Trophoblast cell (in vitro differentiated cells and primary cell): ENCODE measurements at regions not wholly inside any gene's neighbourhood (a gene's known extent, or its start where the extent isn't known, plus 50 kb on each side); places are given as distances from the start of the nearest gene placed in this dataset.

Experiments used
- DNase-seq, 2 donors: peaks; one replicate each; pipeline ENCODE4 v3.0.0-alpha.2; 2016
- H2AFZ ChIP-seq: 2 replicates; pipeline ENCODE4 v1.6.1; 2013; ENCODE audit warnings: low read length, moderate library complexity, mild to moderate bottlenecking; ENCODE audit not compliant: insufficient read depth, poor library complexity
- H2AK5ac ChIP-seq: 2 replicates; pipeline ENCODE4 v1.6.1; 2013; ENCODE audit warnings: mild to moderate bottlenecking, low read length
- H2BK120ac ChIP-seq: 2 replicates; pipeline ENCODE4 v1.6.1; 2013; ENCODE audit warnings: low read length, mild to moderate bottlenecking, moderate library complexity; ENCODE audit not compliant: insufficient read depth, poor library complexity
- H2BK12ac ChIP-seq: 2 replicates; pipeline ENCODE4 v1.6.1; 2013; ENCODE audit warnings: mild to moderate bottlenecking, low read length, moderate library complexity
- H2BK5ac ChIP-seq: 2 replicates; pipeline ENCODE4 v1.6.1; 2013; ENCODE audit warnings: low read length, low read depth, moderate library complexity, mild to moderate bottlenecking; ENCODE audit not compliant: poor library complexity
- H3K14ac ChIP-seq: 2 replicates; pipeline ENCODE4 v1.6.1; 2013; ENCODE audit warnings: mild to moderate bottlenecking, low read length
- H3K18ac ChIP-seq: 2 replicates; pipeline ENCODE4 v1.6.1; 2013; ENCODE audit warnings: mild to moderate bottlenecking, low read length
- H3K23ac ChIP-seq: 2 replicates; pipeline ENCODE4 v1.6.1; 2013; ENCODE audit warnings: low read length
- H3K27ac ChIP-seq: 2 replicates; pipeline ENCODE4 v1.5.1; 2013; ENCODE audit warnings: low read depth, mild to moderate bottlenecking, inconsistent platforms, low read length, moderate library complexity
- H3K27me3 ChIP-seq: 2 replicates; pipeline ENCODE4 v1.6.1; 2013; ENCODE audit warnings: inconsistent platforms, mild to moderate bottlenecking, low read length, moderate library complexity; ENCODE audit not compliant: insufficient read depth
- H3K36me3 ChIP-seq, 2 experiments: 1 replicate in 1 of 2; 2 replicates in 1 of 2; pipeline ENCODE4 v1.6.1; 2013; ENCODE audit warnings: low read length in 2 of 2, mild to moderate bottlenecking in 2 of 2, moderate library complexity in 1 of 2; ENCODE audit not compliant: insufficient read depth in 2 of 2, control insufficient read depth in 1 of 2
- H3K4ac ChIP-seq: 2 replicates; pipeline ENCODE4 v1.6.1; 2013; ENCODE audit warnings: low read depth, mild to moderate bottlenecking, low read length, moderate library complexity
- H3K4me1 ChIP-seq, 2 experiments: 1 replicate in 1 of 2; 2 replicates in 1 of 2; pipeline ENCODE4 v1.6.1; 2013; ENCODE audit warnings: low read length in 2 of 2, mild to moderate bottlenecking in 2 of 2, moderate library complexity in 1 of 2; ENCODE audit not compliant: insufficient read depth in 2 of 2, control insufficient read depth in 1 of 2
- H3K4me2 ChIP-seq: 2 replicates; pipeline ENCODE4 v1.6.1; 2013; ENCODE audit warnings: inconsistent platforms, mild to moderate bottlenecking, low read length, moderate library complexity
- H3K4me3 ChIP-seq: 2 replicates; pipeline ENCODE4 v1.5.1; 2013; ENCODE audit warnings: mild to moderate bottlenecking, low read depth, low read length, inconsistent platforms
- H3K79me1 ChIP-seq: one replicate; pipeline ENCODE4 v1.6.1; 2013; ENCODE audit warnings: low read length
- H3K79me2 ChIP-seq: 2 replicates; pipeline ENCODE4 v1.6.1; 2013; ENCODE audit warnings: low read length, mild to moderate bottlenecking; ENCODE audit not compliant: control insufficient read depth, insufficient read depth, poor library complexity
- H3K9ac ChIP-seq: 2 replicates; pipeline ENCODE4 v1.6.1; 2013; ENCODE audit warnings: mild to moderate bottlenecking, low read length
- H3K9me3 ChIP-seq: 2 replicates; pipeline ENCODE4 v1.6.1; 2013; ENCODE audit warnings: low read depth, mild to moderate bottlenecking, control low read depth, inconsistent platforms, low read length; ENCODE audit not compliant: insufficient read depth
- H4K12ac ChIP-seq: 2 replicates; pipeline ENCODE4 v1.6.1; 2013; ENCODE audit warnings: low read depth, mild to moderate bottlenecking, low read length, moderate library complexity
- H4K8ac ChIP-seq: 2 replicates; pipeline ENCODE4 v1.6.1; 2013; ENCODE audit warnings: low read depth, mild to moderate bottlenecking, low read length, moderate library complexity
- H4K91ac ChIP-seq: one replicate; pipeline ENCODE4 v1.6.1; 2013; ENCODE audit warnings: low read depth, mild to moderate bottlenecking, low read length, moderate library complexity
- WGBS: extraction: QIAGEN DNeasy Blood & Tissue Kit; methylation state at CpG from one replicate; pipeline ENCODE4 v1.1.7; 2013; ENCODE audit warnings: missing lambda C conversion rate; ENCODE audit not compliant: insufficient read length, insufficient coverage; ENCODE audit errors: extremely low coverage; 5-methylcytosine and 5-hydroxymethylcytosine counted together

- H3K27ac ChIP-seq, result no peak overlapping the region
- H3K4me2 ChIP-seq, result no peak overlapping the region
- H3K27me3 ChIP-seq, result no peaks in the 10 kb centered on the region
- H3K9ac ChIP-seq, result no peak overlapping the region
- no peak overlapping the region for H4K12ac ChIP-seq
- H4K91ac ChIP-seq, result no peak overlapping the region
- H2AK5ac ChIP-seq, result no peak overlapping the region
- no peak overlapping the region for H3K14ac ChIP-seq
- no peaks in the 10 kb centered on the region for H3K79me2 ChIP-seq
- H3K9me3 ChIP-seq, result no peaks in the 10 kb centered on the region
- H3K4ac ChIP-seq, result no peak overlapping the region
- no CpG with 5 or more reads among the region's 3 CpGs for WGBS
- no peak overlapping the region for H2BK120ac ChIP-seq
- DNase-seq, result no peak
- no peak overlapping the region for H2BK12ac ChIP-seq
- H3K36me3 ChIP-seq, result no peaks in the 10 kb centered on the region
- no peak overlapping the region for H4K8ac ChIP-seq
- no peak overlapping the region for H2BK5ac ChIP-seq
- no peak overlapping the region for H3K4me3 ChIP-seq
- no peaks in the 10 kb centered on the region for H3K4me1 ChIP-seq
- no peaks in the 10 kb centered on the region for H3K79me1 ChIP-seq
- H3K23ac ChIP-seq, result no peak overlapping the region
- H2AFZ ChIP-seq, result no peak overlapping the region
- no peak overlapping the region for H3K18ac ChIP-seq
Measured at GRCh38 chr13:39185326-39185725, 147.1 kb downstream of the NHLRC3 start.

- Histone ChIP-seq H3K27ac (no peak overlapping the region), H2BK5ac (no peak overlapping the region), H2AFZ (no peak overlapping the region), H3K4me2 (no peak overlapping the region), H3K14ac (no peak overlapping the region), H4K91ac (no peak overlapping the region), H4K12ac (no peak overlapping the region), H3K36me3 (no peaks in the 10 kb centered on the region), H3K4me3 (no peak overlapping the region), H3K4ac (no peak overlapping the region), H3K18ac (no peak overlapping the region), H4K8ac (no peak overlapping the region), H3K4me1 (no peaks in the 10 kb centered on the region), H2BK12ac (no peak overlapping the region), H3K27me3 (no peaks in the 10 kb centered on the region), H3K79me2 (no peaks in the 10 kb centered on the region), H2BK120ac (no peak overlapping the region), H3K9me3 (no peaks in the 10 kb centered on the region), H2AK5ac (no peak overlapping the region), H3K23ac (no peak overlapping the region), H3K9ac (no peak overlapping the region), H3K79me1 (no peaks in the 10 kb centered on the region)
- no peak for DNase-seq
- no CpG with 5 or more reads among the region's 2 CpGs for WGBS
Measured at GRCh38 chr13:39186205-39186875, 148.1 kb downstream of the NHLRC3 start.

GRCh38 chr13:39189778-39190177 lies 151.5 kb downstream of the NHLRC3 start:
- Histone ChIP-seq H3K79me1 (no peaks in the 10 kb centered on the region), H4K8ac (no peak overlapping the region), H2BK12ac (no peak overlapping the region), H3K23ac (no peak overlapping the region), H3K27me3 (no peaks in the 10 kb centered on the region), H3K4me2 (no peak overlapping the region), H2AFZ (no peak overlapping the region), H2BK5ac (no peak overlapping the region), H2BK120ac (no peak overlapping the region), H2AK5ac (no peak overlapping the region), H3K27ac (no peak overlapping the region), H3K4me1 (no peaks in the 10 kb centered on the region), H3K36me3 (no peaks in the 10 kb centered on the region), H3K4ac (no peak overlapping the region), H3K4me3 (no peak overlapping the region), H3K18ac (no peak overlapping the region), H4K12ac (no peak overlapping the region), H3K9ac (no peak overlapping the region), H3K9me3 (no peaks in the 10 kb centered on the region), H4K91ac (no peak overlapping the region), H3K14ac (no peak overlapping the region), H3K79me2 (no peaks in the 10 kb centered on the region)
- no CpG with 5 or more reads among the region's 1 CpG for WGBS
- DNase-seq, result no peak

- no peak for DNase-seq
- Histone ChIP-seq H3K27me3 (no peaks in the 10 kb centered on the region), H2AK5ac (no peak overlapping the region), H3K9me3 (no peaks in the 10 kb centered on the region), H2BK12ac (no peak overlapping the region), H3K27ac (no peak overlapping the region), H3K9ac (no peak overlapping the region), H3K4me2 (no peak overlapping the region), H3K4ac (no peak overlapping the region), H3K14ac (no peak overlapping the region), H4K8ac (no peak overlapping the region), H3K23ac (no peak overlapping the region), H3K79me1 (no peaks in the 10 kb centered on the region), H3K4me3 (no peak overlapping the region), H3K4me1 (peaks cover 0 to 3% of the 10 kb centered on the region in 2 experiments), H3K79me2 (no peaks in the 10 kb centered on the region), H2BK5ac (no peak overlapping the region), H2AFZ (no peak overlapping the region), H3K18ac (no peak overlapping the region), H4K12ac (no peak overlapping the region), H3K36me3 (no peaks in the 10 kb centered on the region), H2BK120ac (no peak overlapping the region), H4K91ac (no peak overlapping the region)
- WGBS, result no CpG with 5 or more reads among the region's 5 CpGs
Measured at GRCh38 chr13:39196965-39197646, 158.8 kb downstream of the NHLRC3 start.
